Liver (tissue), 8 donors: ENCODE measurements at regions not wholly inside any gene's neighbourhood (a gene's known extent, or its start where the extent isn't known, plus 50 kb on each side); places are given as distances from the start of the nearest gene placed in this dataset.

Source experiments
- DNase-seq: peaks from one replicate; pipeline ENCODE4 v3.0.0-alpha.2; 2017; ENCODE audit warnings: low spot score
- H3K27ac ChIP-seq, 2 donors: one replicate each; pipeline ENCODE4 v1.7.0; 2013; ENCODE audit warnings: inconsistent platforms in 2 of 2, low read length in 2 of 2, control low read depth in 1 of 2, low read depth in 1 of 2, mild to moderate bottlenecking in 1 of 2
- H3K27me3 ChIP-seq, 4 donors: one replicate each; pipeline versions ENCODE4 v1.6.1 to v1.7.0; 2013; ENCODE audit warnings: low read length in 3 of 4, inconsistent platforms in 1 of 4, mild to moderate bottlenecking in 1 of 4, moderate library complexity in 1 of 4; ENCODE audit not compliant: control insufficient read depth in 4 of 4, insufficient read depth in 4 of 4
- H3K36me3 ChIP-seq, 4 donors: one replicate each; pipeline versions ENCODE4 v1.6.1 to v1.7.0; 2013; ENCODE audit warnings: low read length in 3 of 4, mild to moderate bottlenecking in 3 of 4, low read depth in 1 of 4, moderate library complexity in 1 of 4; ENCODE audit not compliant: control insufficient read depth in 4 of 4, insufficient read depth in 3 of 4
- H3K4me1 ChIP-seq, 4 donors: one replicate each; pipeline versions ENCODE4 v1.6.1 to v1.7.0; 2013; ENCODE audit warnings: low read length in 3 of 4, mild to moderate bottlenecking in 3 of 4, moderate library complexity in 1 of 4; ENCODE audit not compliant: control insufficient read depth in 4 of 4, insufficient read depth in 4 of 4
- H3K4me3 ChIP-seq, 3 donors: one replicate each; pipeline versions ENCODE4 v1.6.1 to v1.7.0; 2013; ENCODE audit warnings: low read length in 3 of 3, control low read depth in 1 of 3, low read depth in 1 of 3, mild to moderate bottlenecking in 1 of 3
- H3K9ac ChIP-seq, 2 donors: one replicate each; pipeline ENCODE4 v1.7.0; 2013; ENCODE audit warnings: low read length in 2 of 2, mild to moderate bottlenecking in 2 of 2, moderate library complexity in 2 of 2, control low read depth in 1 of 2, low read depth in 1 of 2
- H3K9me3 ChIP-seq, 4 donors: one replicate each; pipeline versions ENCODE4 v1.6.1 to v1.7.0; 2013; ENCODE audit warnings: low read length in 3 of 4; ENCODE audit not compliant: control insufficient read depth in 4 of 4
- EGR1 ChIP-seq, 2 donors: IDR thresholded peaks; 2 replicates each; pipeline ENCODE4 v1.6.1; 2016 to 2018; ENCODE audit warnings: antibody characterized with exemption in 2 of 2, low read depth in 2 of 2
- FOXA1 ChIP-seq: IDR thresholded peaks from 2 replicates; pipeline ENCODE4 v1.6.1; 2016; ENCODE audit warnings: antibody characterized with exemption
- FOXA2 ChIP-seq: IDR thresholded peaks from 2 replicates; pipeline ENCODE4 v1.6.1; 2016; ENCODE audit warnings: antibody characterized with exemption
- GABPA ChIP-seq, 2 donors: IDR thresholded peaks in 1 of 2; conservative IDR thresholded peaks in 1 of 2; 2 replicates each; pipeline ENCODE4 v1.6.1; 2016; ENCODE audit warnings: antibody characterized with exemption in 2 of 2, mild to moderate bottlenecking in 1 of 2, moderate library complexity in 1 of 2
- HNF4A ChIP-seq, 2 donors: conservative IDR thresholded peaks; 2 replicates each; pipeline ENCODE4 v1.6.1; 2016; ENCODE audit warnings: antibody characterized with exemption in 2 of 2, mild to moderate bottlenecking in 2 of 2
- HNF4G ChIP-seq: IDR thresholded peaks from 2 replicates; pipeline ENCODE4 v1.6.1; 2016; ENCODE audit warnings: antibody characterized with exemption
- NR2F2 ChIP-seq: IDR thresholded peaks from 2 replicates; pipeline ENCODE4 v1.6.1; 2016; ENCODE audit warnings: antibody characterized with exemption
- RAD21 ChIP-seq, 2 donors: IDR thresholded peaks; 2 replicates each; pipeline ENCODE4 v1.6.1; 2016; ENCODE audit warnings: antibody characterized with exemption in 2 of 2, mild to moderate bottlenecking in 2 of 2
- RXRA ChIP-seq, 2 donors: IDR thresholded peaks; 2 replicates each; pipeline ENCODE4 v1.6.1; 2017 to 2018; ENCODE audit warnings: antibody characterized with exemption in 2 of 2, mild to moderate bottlenecking in 1 of 2
- SP1 ChIP-seq: IDR thresholded peaks from 2 replicates; pipeline ENCODE4 v1.6.1; 2018; ENCODE audit warnings: antibody characterized with exemption, mild to moderate bottlenecking
- TAF1 ChIP-seq: conservative IDR thresholded peaks from 2 replicates; pipeline ENCODE4 v1.6.1; 2016; ENCODE audit warnings: antibody characterized with exemption, mild to moderate bottlenecking
- YY1 ChIP-seq: IDR thresholded peaks from 2 replicates; pipeline ENCODE4 v1.6.1; 2016; ENCODE audit warnings: antibody characterized with exemption, mild to moderate bottlenecking
- WGBS: extraction: QIAGEN DNeasy Blood & Tissue Kit; methylation state at CpG from one replicate; pipeline ENCODE4 v1.1.7; 2013; 5-methylcytosine and 5-hydroxymethylcytosine counted together
- TF ChIP-seq, protein P1 (sequence below): IDR thresholded peaks from 2 replicates; pipeline ENCODE4 v1.6.1; 2016; ENCODE audit warnings: antibody characterized with exemption
- TF ChIP-seq, protein P2 (sequence below): IDR thresholded peaks from 2 replicates; pipeline ENCODE4 v1.6.1; 2016; ENCODE audit warnings: antibody characterized with exemption
- TF ChIP-seq, protein P3 (sequence below): fragments of 150-350 bp; IDR thresholded peaks from 2 replicates; pipeline ENCODE4 v1.5.1; 2017; ENCODE audit warnings: improper control_type of control experiment, low read depth, low read length; ENCODE audit not compliant: missing input control
- TF ChIP-seq, protein P4 (sequence below): IDR thresholded peaks from 2 replicates; pipeline ENCODE4 v1.6.1; 2016; ENCODE audit warnings: antibody characterized with exemption
- TF ChIP-seq, protein P5 (sequence below): IDR thresholded peaks from 2 replicates; pipeline ENCODE4 v1.6.1; 2016; ENCODE audit warnings: antibody characterized with exemption, mild to moderate bottlenecking
- donor health status: healthy.
- donor health status: healthy.
- donor health status: healthy.
- donor health status: healthy.
- donor health status: healthy.

DNA sequence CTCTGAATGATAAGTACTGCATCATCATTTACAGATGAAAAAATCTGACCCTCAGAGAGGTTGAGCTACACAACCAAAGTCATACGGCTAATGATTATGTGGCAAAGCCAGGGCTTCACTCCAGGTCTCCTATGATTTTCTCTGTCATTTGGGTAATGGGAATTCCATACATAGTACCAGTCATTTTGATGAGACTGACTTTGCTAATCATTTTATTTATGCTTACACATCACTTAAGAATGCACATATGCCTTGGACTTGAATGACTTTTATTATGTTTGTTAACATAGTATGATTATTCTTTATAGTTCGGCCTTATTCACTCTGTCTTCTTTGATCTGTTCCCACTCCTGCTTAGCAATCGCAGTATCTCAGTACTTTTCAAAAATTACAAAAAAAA lies 255.1 kb upstream of the GPRIN3 start (continued):
- TF ChIP-seq, protein P1, sequence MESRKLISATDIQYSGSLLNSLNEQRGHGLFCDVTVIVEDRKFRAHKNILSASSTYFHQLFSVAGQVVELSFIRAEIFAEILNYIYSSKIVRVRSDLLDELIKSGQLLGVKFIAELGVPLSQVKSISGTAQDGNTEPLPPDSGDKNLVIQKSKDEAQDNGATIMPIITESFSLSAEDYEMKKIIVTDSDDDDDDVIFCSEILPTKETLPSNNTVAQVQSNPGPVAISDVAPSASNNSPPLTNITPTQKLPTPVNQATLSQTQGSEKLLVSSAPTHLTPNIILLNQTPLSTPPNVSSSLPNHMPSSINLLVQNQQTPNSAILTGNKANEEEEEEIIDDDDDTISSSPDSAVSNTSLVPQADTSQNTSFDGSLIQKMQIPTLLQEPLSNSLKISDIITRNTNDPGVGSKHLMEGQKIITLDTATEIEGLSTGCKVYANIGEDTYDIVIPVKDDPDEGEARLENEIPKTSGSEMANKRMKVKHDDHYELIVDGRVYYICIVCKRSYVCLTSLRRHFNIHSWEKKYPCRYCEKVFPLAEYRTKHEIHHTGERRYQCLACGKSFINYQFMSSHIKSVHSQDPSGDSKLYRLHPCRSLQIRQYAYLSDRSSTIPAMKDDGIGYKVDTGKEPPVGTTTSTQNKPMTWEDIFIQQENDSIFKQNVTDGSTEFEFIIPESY = no peak
- TF ChIP-seq NR2F2 (no peak), GABPA (IDR thresholded peaks at IDR 0.05 in 1 of 2, conservative IDR thresholded peaks at IDR 0.05 in 1 of 2) (no peak), FOXA2 (no peak), SP1 (no peak), FOXA1 (no peak)
- TF ChIP-seq, protein P2, sequence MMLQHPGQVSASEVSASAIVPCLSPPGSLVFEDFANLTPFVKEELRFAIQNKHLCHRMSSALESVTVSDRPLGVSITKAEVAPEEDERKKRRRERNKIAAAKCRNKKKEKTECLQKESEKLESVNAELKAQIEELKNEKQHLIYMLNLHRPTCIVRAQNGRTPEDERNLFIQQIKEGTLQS = no peak

DNA sequence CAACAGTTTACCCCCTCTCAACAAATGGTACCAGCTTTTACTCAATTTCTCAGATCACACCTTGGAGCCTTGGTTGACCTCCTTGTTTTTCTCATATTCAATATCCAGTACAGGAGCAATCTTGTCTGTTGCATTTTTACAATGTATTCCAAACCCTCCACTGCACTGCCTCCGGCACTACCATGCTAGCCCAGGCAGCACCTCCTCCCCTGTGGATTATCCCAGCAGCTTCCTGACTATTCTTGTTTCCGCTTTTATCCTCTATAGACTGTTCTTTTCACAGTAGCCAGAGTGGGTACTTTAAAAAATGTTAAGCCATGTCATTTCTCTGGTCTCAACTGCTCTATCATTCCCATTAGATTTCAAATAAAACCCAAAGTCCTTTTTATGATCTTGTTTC lies 253.4 kb upstream of the GPRIN3 start:
- Histone ChIP-seq H3K9ac (no peak overlapping the region), H3K4me3 (no peak overlapping the region), H3K4me1 (no peaks in the 10 kb centered on the region), H3K36me3 (no peaks in the 10 kb centered on the region), H3K27me3 (no peaks in the 10 kb centered on the region), H3K9me3 (no peaks in the 10 kb centered on the region), H3K27ac (no peak overlapping the region)
- no peak for DNase-seq
- WGBS = 83% methylated on average over 2 of the region's 2 CpGs
- TF ChIP-seq, protein P3, sequence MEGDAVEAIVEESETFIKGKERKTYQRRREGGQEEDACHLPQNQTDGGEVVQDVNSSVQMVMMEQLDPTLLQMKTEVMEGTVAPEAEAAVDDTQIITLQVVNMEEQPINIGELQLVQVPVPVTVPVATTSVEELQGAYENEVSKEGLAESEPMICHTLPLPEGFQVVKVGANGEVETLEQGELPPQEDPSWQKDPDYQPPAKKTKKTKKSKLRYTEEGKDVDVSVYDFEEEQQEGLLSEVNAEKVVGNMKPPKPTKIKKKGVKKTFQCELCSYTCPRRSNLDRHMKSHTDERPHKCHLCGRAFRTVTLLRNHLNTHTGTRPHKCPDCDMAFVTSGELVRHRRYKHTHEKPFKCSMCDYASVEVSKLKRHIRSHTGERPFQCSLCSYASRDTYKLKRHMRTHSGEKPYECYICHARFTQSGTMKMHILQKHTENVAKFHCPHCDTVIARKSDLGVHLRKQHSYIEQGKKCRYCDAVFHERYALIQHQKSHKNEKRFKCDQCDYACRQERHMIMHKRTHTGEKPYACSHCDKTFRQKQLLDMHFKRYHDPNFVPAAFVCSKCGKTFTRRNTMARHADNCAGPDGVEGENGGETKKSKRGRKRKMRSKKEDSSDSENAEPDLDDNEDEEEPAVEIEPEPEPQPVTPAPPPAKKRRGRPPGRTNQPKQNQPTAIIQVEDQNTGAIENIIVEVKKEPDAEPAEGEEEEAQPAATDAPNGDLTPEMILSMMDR = no peak
- TF ChIP-seq GABPA (IDR thresholded peaks at IDR 0.05 in 1 of 2, conservative IDR thresholded peaks at IDR 0.05 in 1 of 2) (no peak), RXRA (IDR thresholded peaks at IDR 0.05) (no peak), RAD21 (IDR thresholded peaks at IDR 0.05) (no peak), YY1 (no peak), NR2F2 (no peak), HNF4G (no peak), FOXA2 (no peak), EGR1 (IDR thresholded peaks at IDR 0.05; ENCODE audit: low read depth in 2 of 2) (no peak), TAF1 (no peak)
- TF ChIP-seq, protein P2 = no peak
- TF ChIP-seq, protein P4, sequence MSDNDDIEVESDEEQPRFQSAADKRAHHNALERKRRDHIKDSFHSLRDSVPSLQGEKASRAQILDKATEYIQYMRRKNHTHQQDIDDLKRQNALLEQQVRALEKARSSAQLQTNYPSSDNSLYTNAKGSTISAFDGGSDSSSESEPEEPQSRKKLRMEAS = no peak

DNA sequence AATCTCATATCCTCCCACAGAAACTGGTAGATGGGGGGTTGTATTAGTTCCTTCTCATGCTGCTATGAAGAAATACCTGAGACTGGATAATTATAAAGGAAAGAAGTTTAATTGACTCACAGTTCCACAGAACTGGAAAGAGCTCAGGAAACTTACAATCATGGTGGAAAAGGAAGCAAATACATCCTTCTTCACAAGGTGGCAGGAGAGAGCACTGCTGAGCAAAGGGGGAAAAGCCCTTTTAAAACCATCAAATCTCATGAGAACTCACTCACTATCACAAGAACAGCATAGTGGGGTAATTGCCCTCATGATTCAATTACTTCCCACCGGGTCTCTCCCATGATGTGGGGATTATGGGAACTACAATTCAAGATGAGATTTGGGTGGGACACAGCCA lies 250.5 kb upstream of the GPRIN3 start:
- Histone ChIP-seq H3K9me3 (no peaks in the 10 kb centered on the region), H3K4me3 (no peak overlapping the region), H3K9ac (no peak overlapping the region), H3K27ac (no peak overlapping the region), H3K4me1 (no peaks in the 10 kb centered on the region), H3K27me3 (no peaks in the 10 kb centered on the region), H3K36me3 (no peaks in the 10 kb centered on the region)
- WGBS = 70% methylated on average over 1 of the region's 1 CpG
- no peak for DNase-seq
- TF ChIP-seq HNF4A (conservative IDR thresholded peaks at IDR 0.05) = no peak
- TF ChIP-seq, protein P2 = no peak
- no peak for TF ChIP-seq RAD21 (IDR thresholded peaks at IDR 0.05)
- TF ChIP-seq FOXA2 = no peak
- TF ChIP-seq, protein P5, sequence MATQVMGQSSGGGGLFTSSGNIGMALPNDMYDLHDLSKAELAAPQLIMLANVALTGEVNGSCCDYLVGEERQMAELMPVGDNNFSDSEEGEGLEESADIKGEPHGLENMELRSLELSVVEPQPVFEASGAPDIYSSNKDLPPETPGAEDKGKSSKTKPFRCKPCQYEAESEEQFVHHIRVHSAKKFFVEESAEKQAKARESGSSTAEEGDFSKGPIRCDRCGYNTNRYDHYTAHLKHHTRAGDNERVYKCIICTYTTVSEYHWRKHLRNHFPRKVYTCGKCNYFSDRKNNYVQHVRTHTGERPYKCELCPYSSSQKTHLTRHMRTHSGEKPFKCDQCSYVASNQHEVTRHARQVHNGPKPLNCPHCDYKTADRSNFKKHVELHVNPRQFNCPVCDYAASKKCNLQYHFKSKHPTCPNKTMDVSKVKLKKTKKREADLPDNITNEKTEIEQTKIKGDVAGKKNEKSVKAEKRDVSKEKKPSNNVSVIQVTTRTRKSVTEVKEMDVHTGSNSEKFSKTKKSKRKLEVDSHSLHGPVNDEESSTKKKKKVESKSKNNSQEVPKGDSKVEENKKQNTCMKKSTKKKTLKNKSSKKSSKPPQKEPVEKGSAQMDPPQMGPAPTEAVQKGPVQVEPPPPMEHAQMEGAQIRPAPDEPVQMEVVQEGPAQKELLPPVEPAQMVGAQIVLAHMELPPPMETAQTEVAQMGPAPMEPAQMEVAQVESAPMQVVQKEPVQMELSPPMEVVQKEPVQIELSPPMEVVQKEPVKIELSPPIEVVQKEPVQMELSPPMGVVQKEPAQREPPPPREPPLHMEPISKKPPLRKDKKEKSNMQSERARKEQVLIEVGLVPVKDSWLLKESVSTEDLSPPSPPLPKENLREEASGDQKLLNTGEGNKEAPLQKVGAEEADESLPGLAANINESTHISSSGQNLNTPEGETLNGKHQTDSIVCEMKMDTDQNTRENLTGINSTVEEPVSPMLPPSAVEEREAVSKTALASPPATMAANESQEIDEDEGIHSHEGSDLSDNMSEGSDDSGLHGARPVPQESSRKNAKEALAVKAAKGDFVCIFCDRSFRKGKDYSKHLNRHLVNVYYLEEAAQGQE = no peak
- TF ChIP-seq NR2F2 = no peak
- no peak for TF ChIP-seq HNF4G
